Tibial nerve (tissue), 4 donors: ENCODE measurements at regions not wholly inside any gene's neighbourhood (a gene's known extent, or its start where the extent isn't known, plus 50 kb on each side); places are given as distances from the start of the nearest gene placed in this dataset.

Experiments
- EP300 ChIP-seq, 2 donors: sonication (generic); formaldehyde crosslinking; IDR thresholded peaks; one replicate each; pipeline ENCODE4 v1.6.1; 2017; ENCODE audit warnings: antibody characterized with exemption in 2 of 2, mild to moderate bottlenecking in 1 of 2
- POLR2A ChIP-seq, 2 donors: fragments of 450-650 bp; IDR thresholded peaks; one replicate each; pipeline ENCODE4 v1.6.1; 2017; ENCODE audit warnings: antibody characterized with exemption in 2 of 2, mild to moderate bottlenecking in 2 of 2, moderate library complexity in 2 of 2
- TF ChIP-seq, protein P1 (sequence below), 5 experiments: fragments of 200-600 bp in 3 of 5; fragments of 450-650 bp in 2 of 5; sonication (generic) in 3 of 5; IDR thresholded peaks; one replicate each; pipeline ENCODE4 v1.5.1; 2016 to 2019; ENCODE audit warnings: antibody characterized with exemption in 5 of 5, mild to moderate bottlenecking in 3 of 5, moderate library complexity in 2 of 5

DNA sequence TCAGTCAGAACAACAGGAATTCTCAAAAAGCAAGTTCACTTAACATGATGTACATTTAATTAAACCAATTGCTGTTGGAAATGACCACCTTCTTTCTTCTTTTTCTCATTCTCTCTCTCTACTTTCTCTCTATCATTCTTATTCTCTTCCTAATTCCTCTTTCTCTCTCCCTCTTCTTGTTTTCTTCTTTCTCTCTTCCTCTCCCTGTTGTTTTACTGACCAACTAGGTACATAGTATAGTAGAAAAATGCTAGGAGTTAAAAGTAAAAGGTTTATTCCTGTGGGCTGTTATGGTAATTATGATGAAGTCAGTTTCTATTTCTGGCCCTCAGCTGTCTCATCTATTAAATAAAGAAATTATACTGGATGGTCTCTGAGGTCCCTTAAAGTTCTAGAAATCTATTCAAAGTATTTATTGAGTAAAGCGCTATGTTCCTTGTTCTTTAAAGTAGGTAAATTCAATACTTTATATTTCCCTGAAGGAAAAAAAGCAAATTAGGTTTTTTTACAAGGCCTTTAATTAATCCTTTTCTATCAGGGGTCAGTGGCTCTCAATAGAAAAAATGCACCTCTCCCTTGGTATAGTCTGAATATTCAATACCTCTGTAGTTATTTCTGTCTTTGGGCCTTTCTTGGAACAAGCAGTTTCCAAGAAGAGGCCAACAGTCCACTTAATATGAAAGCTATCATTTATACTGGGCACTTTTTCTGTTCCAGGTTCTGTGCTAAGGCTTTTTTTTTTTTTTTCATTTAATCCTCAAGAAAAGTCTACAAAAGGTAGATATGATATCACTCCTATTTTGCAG, 102.3 kb upstream of the SLC30A5 start:
- TF ChIP-seq, protein P1, sequence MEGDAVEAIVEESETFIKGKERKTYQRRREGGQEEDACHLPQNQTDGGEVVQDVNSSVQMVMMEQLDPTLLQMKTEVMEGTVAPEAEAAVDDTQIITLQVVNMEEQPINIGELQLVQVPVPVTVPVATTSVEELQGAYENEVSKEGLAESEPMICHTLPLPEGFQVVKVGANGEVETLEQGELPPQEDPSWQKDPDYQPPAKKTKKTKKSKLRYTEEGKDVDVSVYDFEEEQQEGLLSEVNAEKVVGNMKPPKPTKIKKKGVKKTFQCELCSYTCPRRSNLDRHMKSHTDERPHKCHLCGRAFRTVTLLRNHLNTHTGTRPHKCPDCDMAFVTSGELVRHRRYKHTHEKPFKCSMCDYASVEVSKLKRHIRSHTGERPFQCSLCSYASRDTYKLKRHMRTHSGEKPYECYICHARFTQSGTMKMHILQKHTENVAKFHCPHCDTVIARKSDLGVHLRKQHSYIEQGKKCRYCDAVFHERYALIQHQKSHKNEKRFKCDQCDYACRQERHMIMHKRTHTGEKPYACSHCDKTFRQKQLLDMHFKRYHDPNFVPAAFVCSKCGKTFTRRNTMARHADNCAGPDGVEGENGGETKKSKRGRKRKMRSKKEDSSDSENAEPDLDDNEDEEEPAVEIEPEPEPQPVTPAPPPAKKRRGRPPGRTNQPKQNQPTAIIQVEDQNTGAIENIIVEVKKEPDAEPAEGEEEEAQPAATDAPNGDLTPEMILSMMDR (IDR thresholded peaks at IDR 0.05), result no peak
- TF ChIP-seq POLR2A (IDR thresholded peaks at IDR 0.05) (no peak), EP300 (IDR thresholded peaks at IDR 0.05) (no peak)
